Activated CD8-positive, alpha-beta memory T cell treated with anti-CD3 and anti-CD28 coated beads, Interleukin-2, amount 50 U/mL, for 1 hour (primary cell): ENCODE measurements at regions not wholly inside any gene's neighbourhood (a gene's known extent, or its start where the extent isn't known, plus 50 kb on each side); places are given as distances from the start of the nearest gene placed in this dataset.

Experiments
- DNase-seq: peaks from one replicate; pipeline ENCODE4 v3.0.0-alpha.2; 2020; ENCODE audit errors: extremely low read depth

DNA sequence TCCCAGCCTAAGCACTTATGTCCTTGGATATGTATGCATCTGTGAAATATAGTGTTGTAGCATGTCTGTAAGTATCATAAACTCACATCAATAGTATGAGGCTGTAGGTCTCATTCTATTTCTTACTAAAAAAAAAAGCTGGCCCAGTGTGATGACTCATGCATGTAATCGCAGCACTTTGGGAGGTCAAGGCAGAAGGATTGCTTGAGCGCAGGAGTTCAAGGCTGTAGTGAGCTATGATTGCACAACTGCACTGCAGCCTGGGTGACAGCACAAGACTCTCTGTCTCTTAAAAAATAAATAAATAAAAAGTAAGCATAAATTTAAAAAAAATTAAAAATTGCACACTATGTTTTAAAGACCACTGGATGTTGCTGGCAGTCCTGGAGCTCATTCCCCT is 79.1 kb upstream of the SPATA13 start:
- DNase-seq, result no peak

DNA sequence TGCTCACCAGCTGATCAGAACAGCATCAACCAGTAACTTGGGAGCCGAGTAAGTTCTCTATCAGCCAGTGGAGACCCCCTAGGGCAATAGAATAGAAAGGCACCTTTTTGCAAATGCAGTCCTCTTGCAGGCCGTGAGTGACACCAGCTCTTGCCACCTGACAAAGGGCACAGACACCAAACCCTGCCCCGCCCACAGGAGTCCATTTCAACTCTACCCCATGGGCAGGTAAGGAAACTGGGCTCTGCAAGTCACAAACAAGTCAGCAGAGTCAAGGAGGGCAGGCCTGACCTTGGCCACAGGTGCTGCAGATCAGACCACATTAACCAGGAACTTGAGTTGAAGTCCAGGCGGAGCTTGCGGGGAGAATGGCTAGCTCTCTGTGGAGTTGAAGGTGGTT is 77.4 kb upstream of the SPATA13 start:
- no peak for DNase-seq

DNA sequence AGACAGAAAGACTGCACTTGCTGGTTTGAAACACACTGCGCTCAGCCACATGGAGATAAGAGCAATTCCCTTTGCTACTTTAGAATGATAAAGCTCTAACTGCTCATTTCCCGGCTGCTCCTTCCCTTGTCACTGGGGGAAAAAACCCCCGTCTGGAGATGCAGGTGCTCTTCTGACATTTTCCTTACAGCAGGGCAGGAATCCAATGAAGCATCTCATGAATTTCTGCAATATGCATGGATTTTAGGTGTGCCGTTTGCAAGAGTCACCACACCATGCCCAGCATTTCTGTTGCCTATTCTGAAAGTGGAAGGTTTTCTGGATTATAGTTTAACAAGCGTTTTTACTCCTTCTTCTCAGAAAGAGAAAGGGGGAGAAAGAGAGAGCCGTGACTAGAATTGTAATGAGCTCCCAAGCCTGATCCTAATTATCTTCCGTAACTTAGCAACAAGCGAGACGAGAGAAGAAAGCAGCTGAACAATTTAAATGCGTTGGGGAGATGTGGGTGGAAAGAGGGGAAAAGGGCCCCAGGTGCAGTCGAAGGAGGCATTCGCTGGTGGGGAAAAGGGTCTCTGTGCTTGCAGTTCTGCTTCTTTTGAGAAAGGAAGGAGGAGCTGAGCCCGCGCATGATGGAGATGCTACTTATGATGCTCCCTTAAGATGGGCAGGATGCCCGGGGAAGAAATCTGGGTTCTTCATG is 76.6 kb upstream of the SPATA13 start:
- no peak for DNase-seq

DNA sequence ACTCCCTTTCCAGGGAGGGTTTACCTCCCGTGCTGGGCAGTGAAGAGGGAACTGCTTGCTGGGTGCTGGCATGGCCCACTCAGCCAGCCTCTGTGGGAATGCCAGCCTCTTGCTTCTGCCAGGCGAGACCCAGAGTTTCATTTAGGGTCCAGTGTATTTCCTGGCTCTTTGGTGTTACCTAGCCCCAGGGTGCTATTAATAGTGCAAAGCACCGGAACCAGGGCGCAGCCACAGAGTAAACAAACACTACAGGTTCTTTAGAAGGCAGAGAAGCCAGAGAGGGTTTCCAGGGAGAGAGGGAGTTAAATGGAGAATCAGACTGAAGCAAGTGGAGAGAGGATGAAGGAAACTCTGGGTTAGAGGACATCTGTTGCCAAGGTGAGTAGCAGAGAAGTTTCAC is 74.9 kb upstream of the SPATA13 start:
- DNase-seq, result no peak

DNA sequence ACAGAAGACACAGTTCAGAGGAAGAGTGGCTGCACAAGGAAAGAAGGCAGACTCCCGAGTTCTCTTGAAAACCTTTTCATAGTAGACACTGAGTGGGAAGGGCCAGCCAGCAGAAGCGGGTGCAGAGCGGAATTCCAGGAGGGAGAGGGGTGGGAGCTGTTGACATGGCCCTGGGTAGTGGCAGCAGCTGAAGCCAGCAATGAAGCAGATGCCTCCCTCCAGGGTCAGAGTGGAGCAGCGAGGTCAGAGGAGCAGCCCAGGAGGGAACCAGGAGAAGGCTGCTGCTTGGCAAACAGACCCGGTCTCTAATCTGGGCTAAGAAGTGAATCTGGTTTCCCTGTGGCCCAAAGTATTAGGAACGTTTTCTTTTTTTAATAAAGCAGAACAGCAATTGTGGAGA is 73.9 kb upstream of the SPATA13 start:
- no peak for DNase-seq

DNA sequence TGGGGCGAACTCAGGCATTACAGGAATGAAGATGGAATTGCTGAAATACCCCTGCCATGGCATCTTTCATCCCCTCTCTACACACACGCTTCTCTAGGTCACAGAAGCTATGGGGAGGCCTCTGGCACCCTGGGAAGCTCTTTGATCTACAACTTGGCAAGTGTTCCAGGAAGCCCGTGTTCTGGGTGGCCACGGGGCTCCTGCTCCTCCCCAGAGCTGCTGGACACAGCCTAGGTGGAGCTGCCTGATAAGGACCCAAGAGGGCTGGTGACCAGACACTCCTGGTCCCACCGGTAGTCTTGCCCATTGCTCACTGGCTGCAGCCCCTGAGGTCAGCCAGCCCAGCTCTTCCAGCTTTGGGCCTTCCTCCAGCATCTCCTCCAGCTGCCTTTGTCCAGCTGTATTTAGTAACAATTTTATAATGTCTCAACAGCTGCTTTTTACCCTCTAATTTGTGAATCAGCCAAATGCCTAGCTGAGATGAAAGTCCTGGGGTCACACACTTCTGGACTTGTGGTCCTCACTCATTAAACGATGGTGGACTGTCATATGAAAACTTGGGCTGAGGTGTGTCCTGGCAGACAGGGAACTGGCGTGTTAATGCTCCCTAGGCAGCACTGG is 72.8 kb upstream of the SPATA13 start:
- no peak for DNase-seq

DNA sequence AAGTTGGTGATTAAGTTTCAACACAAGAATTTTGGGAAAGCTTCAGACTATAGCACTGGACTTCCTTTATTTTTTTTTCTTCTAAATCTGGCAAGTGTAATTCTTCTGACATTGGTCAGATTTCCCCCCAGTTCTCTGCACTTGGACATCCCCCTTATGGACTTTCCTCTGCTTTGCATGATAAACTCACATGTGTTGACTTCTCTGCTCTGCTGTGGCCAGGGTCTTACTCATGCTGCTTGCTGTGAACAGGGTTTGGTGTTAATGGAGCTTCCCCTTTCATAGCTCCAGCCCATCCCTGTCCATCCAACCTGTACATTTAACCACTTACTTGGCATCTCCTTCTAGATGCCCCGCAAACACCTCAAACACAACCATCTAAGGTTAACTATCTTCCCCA is 70.5 kb upstream of the SPATA13 start:
- DNase-seq, result no peak

DNA sequence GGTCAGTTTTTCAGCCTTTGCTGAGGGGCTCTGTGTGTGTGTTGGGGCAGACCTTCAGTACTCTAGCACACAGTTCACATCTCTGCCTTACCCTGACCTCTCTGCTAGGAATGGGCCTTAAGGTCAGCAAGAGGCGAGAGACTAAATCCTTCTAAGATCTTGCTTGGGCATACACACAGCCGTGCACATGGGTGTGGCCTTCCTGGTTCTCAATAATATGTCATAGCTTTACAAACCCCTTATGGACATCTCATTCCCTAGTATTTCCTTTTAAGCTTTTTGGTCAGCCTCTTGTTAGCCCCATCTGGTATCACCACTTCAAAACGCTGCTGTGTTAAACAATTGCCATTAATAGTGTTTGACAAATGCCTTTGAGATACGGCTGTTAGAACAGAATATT is 69.4 kb upstream of the SPATA13 start:
- DNase-seq, result no peak

DNA sequence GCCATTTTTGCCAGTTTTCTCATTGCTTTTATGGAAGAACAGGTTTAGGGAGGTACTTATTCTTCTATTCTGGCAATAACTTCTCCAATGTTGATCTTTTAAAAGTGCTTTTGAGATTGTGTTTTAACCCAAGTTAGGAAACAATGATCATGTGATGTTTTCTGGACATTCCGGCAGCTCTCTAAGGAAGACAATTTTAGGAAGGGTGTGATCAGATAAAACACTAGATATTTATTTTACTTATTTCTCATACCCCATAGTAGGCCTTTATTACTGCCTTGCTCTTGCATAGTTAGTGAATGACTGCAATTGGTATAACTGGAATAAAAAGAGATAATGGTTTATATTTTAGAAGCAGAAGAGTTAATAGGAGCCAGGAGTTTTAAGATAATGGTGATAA is 68.4 kb upstream of the SPATA13 start:
- DNase-seq, result no peak

DNA sequence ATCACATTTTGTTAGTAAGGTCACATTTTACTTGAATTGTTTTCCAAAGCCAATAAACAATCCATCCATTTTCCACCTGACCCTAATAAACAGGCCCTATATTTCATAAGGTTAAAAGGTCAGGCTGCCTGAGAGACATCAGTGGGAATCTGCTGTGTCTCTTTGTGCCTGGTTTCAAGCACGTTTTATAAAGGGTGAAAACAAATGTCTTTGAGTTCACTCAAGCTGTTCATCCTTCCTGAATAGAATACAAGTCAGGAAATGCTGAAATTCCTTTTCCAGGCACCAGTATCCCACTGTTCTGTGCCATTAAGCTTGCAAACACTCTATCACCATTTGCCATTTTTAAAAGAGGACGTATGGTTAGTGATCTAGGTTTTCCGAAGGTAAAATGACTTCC is 67.5 kb upstream of the SPATA13 start:
- DNase-seq, result no peak

DNA sequence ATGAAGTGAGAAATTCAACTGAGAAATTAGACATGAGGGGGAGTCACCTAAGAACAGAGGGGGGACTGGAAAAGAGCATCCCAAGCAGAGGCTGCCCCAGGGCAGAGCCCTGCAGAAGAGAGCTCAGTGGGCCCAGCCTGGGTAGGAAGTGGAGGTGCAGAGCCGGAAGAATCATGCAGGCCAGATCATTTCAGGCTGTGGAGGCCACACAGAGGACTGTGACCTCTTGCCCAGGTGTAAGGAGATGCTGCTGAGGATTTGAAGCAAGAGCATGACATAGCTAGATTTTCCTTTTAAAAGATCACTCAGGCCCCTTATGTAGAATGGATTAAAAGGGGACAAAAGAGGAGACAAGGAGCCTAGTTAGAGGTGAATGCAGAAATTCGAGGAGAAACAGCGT is 63.9 kb upstream of the SPATA13 start:
- no peak for DNase-seq

DNA sequence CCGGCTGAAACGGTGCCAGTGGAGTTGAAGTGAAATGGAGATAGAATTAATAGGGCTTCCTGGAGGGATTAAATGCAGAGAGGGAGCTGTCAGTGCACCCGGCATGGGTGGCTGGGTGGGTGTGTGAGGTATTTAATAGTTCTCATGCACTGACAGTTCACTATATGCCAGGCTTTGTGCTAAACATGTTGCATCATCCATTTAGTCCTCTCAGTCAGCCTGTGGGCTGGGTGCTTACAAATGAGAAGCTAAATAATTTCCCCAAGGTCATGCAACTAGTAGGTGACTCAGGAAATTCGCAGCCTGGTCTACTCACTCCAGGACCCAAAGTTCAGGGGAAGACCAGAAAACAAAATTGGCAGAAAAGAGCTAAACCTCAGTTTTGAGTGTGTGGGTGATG is 63.5 kb upstream of the SPATA13 start:
- no peak for DNase-seq

DNA sequence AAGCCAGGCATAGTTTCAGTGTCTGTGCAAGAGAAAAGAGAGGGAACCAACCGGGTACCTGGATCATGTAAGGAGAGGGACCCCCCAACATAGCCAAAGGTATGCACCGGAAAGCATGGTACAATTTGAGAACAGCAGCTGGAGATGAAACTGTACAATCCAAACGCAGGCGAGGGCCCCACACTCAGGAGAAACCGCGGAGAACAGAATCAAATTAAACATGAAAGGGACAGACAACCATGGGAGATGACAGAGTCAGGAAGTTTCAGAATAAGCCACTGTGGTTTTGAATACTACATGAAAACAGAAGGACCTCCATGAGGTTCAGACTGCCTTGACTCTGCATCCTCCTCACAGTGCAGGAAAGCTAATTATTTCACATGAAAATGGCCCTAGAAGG is 62.9 kb upstream of the SPATA13 start:
- no peak for DNase-seq

DNA sequence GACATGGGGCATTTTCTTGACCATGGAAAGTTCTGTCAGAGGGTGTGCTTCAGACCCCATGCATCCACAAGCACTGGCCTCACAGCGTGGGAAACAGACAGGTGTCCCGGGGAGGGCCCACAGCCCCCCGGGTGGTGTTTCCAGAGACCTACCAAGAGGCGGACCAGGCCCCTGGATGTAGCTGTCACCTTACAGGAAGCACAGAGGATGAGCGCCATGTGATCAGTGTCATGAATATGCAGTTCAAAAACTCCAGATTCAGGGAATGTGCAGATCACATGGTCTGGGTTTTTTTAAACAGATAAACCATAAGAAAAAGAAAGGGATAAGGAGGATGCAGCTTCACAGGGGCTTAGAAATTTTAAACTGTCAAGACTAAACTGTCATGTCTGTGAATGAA is 61.0 kb upstream of the SPATA13 start:
- DNase-seq, result no peak

DNA sequence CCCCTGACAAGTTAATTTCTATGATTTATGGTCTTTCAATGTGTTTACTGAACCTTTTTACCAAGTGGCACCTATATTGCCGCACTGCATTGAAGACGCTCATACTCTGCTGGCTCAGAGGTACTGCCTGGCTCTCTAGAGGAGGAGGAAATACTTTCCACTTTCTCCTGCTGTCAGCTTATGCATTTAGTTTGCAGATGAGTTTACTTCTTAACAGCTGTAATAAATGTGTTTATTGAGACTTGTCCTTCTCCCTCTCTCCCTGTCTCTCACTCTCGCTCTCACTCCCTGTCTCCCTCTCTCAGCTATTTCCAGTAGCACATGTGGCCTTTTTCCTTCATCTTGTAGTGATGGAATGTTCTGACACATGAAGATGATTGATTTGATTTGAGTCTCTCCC is 60.3 kb upstream of the SPATA13 start:
- DNase-seq, result no peak

DNA sequence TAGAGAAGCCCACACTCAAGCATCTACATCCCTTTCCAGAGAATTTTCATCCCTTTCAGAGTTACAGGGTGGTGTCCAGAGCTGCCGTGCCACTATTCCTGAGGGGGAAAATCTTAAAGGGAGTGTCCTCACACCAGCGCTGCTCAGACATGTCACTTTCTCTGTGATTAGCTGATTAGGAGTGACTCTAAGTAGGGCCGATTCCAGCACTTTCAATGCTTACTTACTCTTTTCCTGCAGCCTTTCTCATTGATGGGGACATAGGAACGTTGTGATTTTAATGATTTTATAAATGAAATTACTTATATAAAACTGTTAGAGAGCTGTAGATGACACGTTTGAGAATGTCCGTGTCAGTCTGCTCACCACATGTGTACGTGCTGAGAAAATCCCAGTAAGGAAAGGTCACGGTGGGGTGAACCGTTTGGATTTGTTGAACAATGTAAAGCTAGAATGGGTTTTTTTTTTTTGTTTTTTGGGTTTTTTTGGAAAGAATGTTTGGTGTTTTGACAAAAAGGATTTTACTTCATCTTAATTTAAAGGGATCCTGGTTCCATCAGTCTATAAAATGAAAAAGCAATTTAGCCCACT is 56.6 kb upstream of the SPATA13 start:
- DNase-seq, result no peak

DNA sequence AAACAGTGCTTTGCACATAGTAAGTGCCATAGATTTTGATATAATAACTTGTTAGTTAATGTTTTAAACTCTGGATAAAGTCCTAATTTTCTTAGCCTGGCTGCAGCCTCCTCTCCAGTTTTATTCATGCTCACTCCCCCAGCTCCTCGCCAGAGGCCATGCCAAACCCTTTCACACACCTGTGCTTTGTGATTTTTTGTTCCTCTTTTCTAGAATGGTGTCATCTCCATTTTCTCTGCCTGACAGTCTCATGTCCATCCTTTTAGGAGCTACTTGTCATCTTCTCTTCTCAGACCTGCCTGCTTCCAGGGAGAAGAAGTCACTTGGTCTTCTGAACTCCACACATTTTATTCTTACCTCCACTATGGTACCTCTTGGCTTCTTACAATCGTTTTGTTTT is 55.8 kb upstream of the SPATA13 start:
- DNase-seq, result no peak

DNA sequence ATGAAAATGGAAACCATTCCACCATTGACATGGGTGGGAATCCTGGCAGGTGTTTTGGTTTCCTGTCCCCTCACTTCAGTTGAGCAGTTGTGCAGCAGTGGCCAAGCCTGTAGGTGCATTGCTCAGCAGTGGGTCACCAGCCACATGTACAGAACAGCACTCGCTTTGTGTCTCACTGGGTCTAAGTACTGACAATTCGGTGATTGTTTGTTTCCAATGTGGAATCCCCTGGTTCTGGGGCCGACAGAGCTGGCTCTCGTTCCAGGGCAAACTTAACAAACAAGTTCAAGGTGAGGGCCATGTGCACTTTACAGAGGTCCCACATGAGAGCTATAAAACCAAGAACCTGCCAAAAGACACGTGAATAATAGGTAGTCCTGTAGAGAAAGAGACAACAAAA is 54.1 kb upstream of the SPATA13 start:
- DNase-seq, result no peak

DNA sequence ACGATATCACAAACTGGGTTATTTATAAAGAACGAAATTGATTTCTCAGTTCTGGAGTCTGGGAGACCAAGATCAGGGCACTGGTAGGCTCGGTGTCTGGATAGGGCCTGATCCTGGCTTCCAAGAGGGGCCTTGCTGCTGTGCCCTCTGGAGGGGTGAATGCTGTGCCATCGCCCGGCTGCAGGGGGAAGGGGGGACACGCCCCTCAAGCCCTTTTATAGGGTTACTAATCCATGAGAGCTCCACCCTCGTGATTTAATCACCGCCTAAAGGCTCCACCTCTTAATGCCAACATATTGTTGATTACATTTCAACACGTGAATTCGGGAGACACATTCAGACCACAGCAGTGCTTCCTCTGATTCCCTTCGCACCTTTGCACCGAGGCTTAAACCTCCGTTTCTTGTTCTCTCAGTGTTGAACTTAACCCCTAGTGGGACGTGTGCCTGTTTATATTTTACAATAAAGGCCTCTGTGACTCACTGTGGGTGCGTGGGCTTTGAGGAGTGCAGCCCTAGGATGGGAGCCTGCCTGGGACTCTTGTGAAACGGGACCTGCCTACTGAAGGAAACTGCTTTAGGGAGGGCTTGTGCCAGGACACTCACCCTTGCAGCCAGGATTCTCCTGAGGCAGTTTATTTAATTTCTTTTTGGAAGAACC is 52.4 kb upstream of the SPATA13 start:
- no peak for DNase-seq

DNA sequence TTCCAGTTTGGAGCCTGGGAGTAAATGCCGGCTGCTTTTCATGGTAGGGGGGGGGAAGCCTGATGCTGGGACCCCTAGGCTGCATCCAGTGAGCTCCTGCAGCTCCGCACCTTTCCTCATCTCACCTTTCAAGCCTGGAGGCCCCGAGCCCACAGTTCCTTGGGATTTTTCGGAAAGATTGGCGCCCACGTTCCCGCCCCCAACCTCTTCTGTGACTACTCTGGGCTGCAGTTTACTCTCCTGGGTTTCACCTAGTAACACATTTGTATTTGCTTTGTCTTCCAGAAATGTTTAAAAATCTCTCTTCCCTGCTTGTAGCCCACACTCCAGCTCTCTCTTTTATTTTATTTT is 51.9 kb upstream of the SPATA13 start:
- no peak for DNase-seq

DNA sequence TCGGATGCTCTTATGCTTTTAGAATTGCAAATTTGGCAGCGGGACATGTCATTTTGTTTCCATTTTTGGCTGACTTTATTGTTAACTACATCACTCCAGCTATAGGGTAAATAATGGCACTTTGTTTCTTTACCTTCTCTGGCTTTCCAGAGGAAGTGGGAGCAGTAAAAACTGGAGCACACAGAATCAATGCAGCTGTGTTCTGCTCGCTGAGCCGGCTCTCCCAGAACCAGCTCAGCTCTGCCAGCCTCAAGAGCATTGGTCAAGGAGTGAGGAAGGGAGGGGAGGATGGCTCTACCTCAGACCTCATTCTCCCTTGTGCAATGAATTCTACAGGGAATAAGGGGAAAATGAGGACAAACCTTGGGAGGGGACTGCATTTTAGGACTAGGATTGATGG is 50.5 kb upstream of the SPATA13 start:
- no peak for DNase-seq
